ENCODE measurements at regions not wholly inside any gene's neighbourhood (a gene's known extent, or its start where the extent isn't known, plus 50 kb on each side); places are given as distances from the start of the nearest gene placed in this dataset.

- TF ChIP-seq RAD21 (IDR thresholded peaks at IDR 0.05; ENCODE audit: low read depth), result no peak
- TF ChIP-seq, protein P1, sequence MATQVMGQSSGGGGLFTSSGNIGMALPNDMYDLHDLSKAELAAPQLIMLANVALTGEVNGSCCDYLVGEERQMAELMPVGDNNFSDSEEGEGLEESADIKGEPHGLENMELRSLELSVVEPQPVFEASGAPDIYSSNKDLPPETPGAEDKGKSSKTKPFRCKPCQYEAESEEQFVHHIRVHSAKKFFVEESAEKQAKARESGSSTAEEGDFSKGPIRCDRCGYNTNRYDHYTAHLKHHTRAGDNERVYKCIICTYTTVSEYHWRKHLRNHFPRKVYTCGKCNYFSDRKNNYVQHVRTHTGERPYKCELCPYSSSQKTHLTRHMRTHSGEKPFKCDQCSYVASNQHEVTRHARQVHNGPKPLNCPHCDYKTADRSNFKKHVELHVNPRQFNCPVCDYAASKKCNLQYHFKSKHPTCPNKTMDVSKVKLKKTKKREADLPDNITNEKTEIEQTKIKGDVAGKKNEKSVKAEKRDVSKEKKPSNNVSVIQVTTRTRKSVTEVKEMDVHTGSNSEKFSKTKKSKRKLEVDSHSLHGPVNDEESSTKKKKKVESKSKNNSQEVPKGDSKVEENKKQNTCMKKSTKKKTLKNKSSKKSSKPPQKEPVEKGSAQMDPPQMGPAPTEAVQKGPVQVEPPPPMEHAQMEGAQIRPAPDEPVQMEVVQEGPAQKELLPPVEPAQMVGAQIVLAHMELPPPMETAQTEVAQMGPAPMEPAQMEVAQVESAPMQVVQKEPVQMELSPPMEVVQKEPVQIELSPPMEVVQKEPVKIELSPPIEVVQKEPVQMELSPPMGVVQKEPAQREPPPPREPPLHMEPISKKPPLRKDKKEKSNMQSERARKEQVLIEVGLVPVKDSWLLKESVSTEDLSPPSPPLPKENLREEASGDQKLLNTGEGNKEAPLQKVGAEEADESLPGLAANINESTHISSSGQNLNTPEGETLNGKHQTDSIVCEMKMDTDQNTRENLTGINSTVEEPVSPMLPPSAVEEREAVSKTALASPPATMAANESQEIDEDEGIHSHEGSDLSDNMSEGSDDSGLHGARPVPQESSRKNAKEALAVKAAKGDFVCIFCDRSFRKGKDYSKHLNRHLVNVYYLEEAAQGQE (IDR thresholded peaks at IDR 0.05; ENCODE audit: low read depth), result no peak
- no peak for TF ChIP-seq CTCF (IDR thresholded peaks at IDR 0.05 in 2 of 3, conservative IDR thresholded peaks at IDR 0.05 in 1 of 3; ENCODE audit: borderline replicate concordance in 1 of 3, insufficient read depth in 1 of 3, low read depth in 2 of 3, low read length in 2 of 3)
- TF ChIP-seq SP1 (IDR thresholded peaks at IDR 0.05; ENCODE audit: low read depth), result no peak
- TF ChIP-seq, protein P2, sequence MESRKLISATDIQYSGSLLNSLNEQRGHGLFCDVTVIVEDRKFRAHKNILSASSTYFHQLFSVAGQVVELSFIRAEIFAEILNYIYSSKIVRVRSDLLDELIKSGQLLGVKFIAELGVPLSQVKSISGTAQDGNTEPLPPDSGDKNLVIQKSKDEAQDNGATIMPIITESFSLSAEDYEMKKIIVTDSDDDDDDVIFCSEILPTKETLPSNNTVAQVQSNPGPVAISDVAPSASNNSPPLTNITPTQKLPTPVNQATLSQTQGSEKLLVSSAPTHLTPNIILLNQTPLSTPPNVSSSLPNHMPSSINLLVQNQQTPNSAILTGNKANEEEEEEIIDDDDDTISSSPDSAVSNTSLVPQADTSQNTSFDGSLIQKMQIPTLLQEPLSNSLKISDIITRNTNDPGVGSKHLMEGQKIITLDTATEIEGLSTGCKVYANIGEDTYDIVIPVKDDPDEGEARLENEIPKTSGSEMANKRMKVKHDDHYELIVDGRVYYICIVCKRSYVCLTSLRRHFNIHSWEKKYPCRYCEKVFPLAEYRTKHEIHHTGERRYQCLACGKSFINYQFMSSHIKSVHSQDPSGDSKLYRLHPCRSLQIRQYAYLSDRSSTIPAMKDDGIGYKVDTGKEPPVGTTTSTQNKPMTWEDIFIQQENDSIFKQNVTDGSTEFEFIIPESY (IDR thresholded peaks at IDR 0.05; ENCODE audit: extremely low read depth, insufficient replicate concordance, low read length), result no peak
- TF ChIP-seq POLR2A (IDR thresholded peaks at IDR 0.05; ENCODE audit: borderline replicate concordance, extremely low read depth, insufficient read depth, insufficient read length), result no peak
- no peak for TF ChIP-seq ELF1 (IDR thresholded peaks at IDR 0.05; ENCODE audit: borderline replicate concordance, low read depth)
- TF ChIP-seq ZNF274 (IDR thresholded peaks at IDR 0.05; ENCODE audit: low read depth, low read length), result no peak
- TF ChIP-seq EZH2phosphoT487 (IDR thresholded peaks at IDR 0.05; ENCODE audit: borderline replicate concordance), result no peak
- TF ChIP-seq MAX (IDR thresholded peaks at IDR 0.05), result no peak
Measured at GRCh38 chr6:135774006-135774405, 77.5 kb upstream of the PDE7B start.
